Left lung (tissue), 4 donors: ENCODE measurements at regions not wholly inside any gene's neighbourhood (a gene's known extent, or its start where the extent isn't known, plus 50 kb on each side); places are given as distances from the start of the nearest gene placed in this dataset.

Experiments
- ATAC-seq: fragments of 200-7000 bp; cut with Tn5 transposase; one replicate; pipeline ENCODE4 v1.9.1; 2020; ENCODE audit warnings: moderate library complexity
- DNase-seq, 4 donors: peaks; one replicate each; pipeline ENCODE4 v3.0.0-alpha.2; 2013 to 2020
- H3K27ac ChIP-seq, 2 donors: fragments of 200-600 bp; sonication (generic) in 1 of 2; one replicate each; pipeline versions ENCODE4 v1.5.0 to v1.8.0; 2020 to 2021
- H3K27me3 ChIP-seq, 2 donors: fragments of 200-600 bp; sonication (generic) in 1 of 2; one replicate each; pipeline versions ENCODE4 v1.5.0 to v1.8.0; 2020 to 2021
- H3K36me3 ChIP-seq, 2 donors: fragments of 200-600 bp; sonication (generic) in 1 of 2; one replicate each; pipeline versions ENCODE4 v1.5.0 to v1.8.0; 2020 to 2021
- H3K4me1 ChIP-seq, 2 donors: fragments of 200-600 bp; one replicate each; pipeline ENCODE4 v1.8.0; 2021
- H3K4me3 ChIP-seq, 2 donors: fragments of 200-600 bp; sonication (generic) in 1 of 2; one replicate each; pipeline versions ENCODE4 v1.5.0 to v1.8.0; 2020 to 2021; ENCODE audit warnings: mild to moderate bottlenecking in 1 of 2
- H3K9me3 ChIP-seq, 2 donors: fragments of 200-600 bp; sonication (generic) in 1 of 2; one replicate each; pipeline versions ENCODE4 v1.5.0 to v1.8.0; 2020 to 2021
- intact Hi-C, 2 donors: fragments of 100-400 bp; cut with DNase I; formaldehyde crosslinking; loops; one replicate each; pipeline versions ENCODE4 v1.11.2 to v1.14.2; 2022
- TF ChIP-seq, protein P1 (sequence below), 2 donors: fragments of 200-600 bp; sonication (generic) in 1 of 2; IDR thresholded peaks; one replicate each; pipeline versions ENCODE4 v1.5.0 to v1.8.0; 2021; ENCODE audit warnings: antibody characterized with exemption in 2 of 2
- donor health status: DM: no; HTN: yes; CAD: no.
- donor health status: DM: no; HTN: no; CAD: no.

DNA sequence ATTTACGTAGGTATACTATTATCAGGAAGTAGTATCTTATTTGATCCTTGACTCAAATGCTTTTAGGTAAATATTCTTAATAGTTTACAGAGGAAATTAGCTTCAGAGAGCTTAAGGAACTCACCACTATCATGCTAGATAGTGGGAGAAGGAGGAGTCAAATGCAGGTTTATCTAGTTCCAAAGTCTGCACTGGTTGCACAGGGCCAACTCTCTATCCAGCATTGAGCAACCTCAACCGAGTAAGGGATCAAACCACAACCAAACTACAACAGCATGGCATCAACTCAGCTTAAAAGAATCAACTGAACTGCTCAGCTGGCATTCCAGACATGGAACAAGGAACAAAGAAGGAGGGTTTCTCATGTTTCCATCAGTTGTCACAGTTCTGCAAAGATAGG, 306.0 kb downstream of the MAF start:
- no peak for DNase-seq
- intact Hi-C loops, result no loop called here
- no peak overlapping the region for H3K4me3 ChIP-seq
- H3K9me3 ChIP-seq, result no peaks in the 10 kb centered on the region
- H3K36me3 ChIP-seq, result no peaks in the 10 kb centered on the region
- no peaks in the 10 kb centered on the region for H3K4me1 ChIP-seq
- TF ChIP-seq, protein P1, sequence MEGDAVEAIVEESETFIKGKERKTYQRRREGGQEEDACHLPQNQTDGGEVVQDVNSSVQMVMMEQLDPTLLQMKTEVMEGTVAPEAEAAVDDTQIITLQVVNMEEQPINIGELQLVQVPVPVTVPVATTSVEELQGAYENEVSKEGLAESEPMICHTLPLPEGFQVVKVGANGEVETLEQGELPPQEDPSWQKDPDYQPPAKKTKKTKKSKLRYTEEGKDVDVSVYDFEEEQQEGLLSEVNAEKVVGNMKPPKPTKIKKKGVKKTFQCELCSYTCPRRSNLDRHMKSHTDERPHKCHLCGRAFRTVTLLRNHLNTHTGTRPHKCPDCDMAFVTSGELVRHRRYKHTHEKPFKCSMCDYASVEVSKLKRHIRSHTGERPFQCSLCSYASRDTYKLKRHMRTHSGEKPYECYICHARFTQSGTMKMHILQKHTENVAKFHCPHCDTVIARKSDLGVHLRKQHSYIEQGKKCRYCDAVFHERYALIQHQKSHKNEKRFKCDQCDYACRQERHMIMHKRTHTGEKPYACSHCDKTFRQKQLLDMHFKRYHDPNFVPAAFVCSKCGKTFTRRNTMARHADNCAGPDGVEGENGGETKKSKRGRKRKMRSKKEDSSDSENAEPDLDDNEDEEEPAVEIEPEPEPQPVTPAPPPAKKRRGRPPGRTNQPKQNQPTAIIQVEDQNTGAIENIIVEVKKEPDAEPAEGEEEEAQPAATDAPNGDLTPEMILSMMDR (IDR thresholded peaks at IDR 0.05), result no peak
- ATAC-seq, result no peak
- no peaks in the 10 kb centered on the region for H3K27me3 ChIP-seq
- no peak overlapping the region for H3K27ac ChIP-seq

DNA sequence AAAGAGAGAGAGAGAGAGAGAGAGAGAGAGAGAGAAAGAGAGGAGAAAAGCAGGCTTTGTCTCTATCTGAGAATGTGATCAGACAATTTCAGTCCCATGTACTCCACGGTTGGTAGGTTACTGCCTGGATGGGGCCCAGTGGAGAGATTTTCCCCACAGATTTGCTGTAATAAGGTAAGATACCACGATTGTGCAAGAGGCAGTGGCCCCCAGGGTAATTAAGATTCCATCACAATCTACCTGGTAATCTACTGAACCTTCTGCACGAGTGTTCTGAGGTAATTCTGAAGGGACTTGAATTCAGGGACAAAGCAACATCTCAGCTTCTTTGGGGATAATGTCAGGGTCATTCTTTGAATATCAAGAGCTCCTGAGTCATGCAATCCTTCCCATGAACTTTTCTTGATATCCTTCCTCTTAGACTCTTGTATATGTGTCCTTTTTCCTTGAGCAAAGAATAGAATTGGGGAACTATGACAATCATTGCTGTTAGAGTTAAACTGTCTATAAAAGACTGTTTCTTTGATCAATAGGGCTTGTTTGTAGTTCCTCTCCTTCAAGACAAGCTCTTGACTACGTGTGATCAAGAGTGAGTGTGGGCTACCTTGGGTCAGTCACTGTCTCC, 306.6 kb downstream of the MAF start:
- no peak for DNase-seq
- TF ChIP-seq, protein P1 (IDR thresholded peaks at IDR 0.05), result no peak
- no peak for ATAC-seq
- Histone ChIP-seq H3K9me3 (no peaks in the 10 kb centered on the region), H3K27ac (no peak overlapping the region), H3K36me3 (no peaks in the 10 kb centered on the region), H3K4me1 (no peaks in the 10 kb centered on the region), H3K27me3 (no peaks in the 10 kb centered on the region), H3K4me3 (no peak overlapping the region)
- intact Hi-C loops, result no loop called here

DNA sequence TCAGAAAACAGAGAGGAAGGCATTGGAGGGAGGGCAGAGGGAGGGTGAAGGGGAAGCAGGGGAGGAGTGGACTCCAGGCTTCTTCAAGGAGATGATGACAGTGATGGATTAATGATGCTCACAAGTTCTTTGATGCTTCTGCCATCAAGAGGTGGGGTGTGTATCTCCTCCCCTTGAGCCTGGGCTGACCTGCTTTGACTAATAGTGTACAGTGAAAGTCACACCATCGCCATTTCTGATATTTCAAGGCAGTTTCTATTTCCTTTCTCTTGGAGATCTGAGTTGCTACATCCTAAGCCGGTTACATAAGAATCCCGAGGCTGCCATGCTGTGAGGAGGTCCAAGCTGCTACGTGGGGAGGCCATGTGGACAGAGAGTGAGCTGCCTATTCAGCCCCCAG, 312.5 kb downstream of the MAF start:
- TF ChIP-seq, protein P1 (IDR thresholded peaks at IDR 0.05), result no peak
- no peak for ATAC-seq
- H3K9me3 ChIP-seq, result no peaks in the 10 kb centered on the region
- intact Hi-C loops, result no loop called here
- H3K27ac ChIP-seq, result no peak overlapping the region
- DNase-seq, result no peak
- no peak overlapping the region for H3K4me3 ChIP-seq
- H3K27me3 ChIP-seq, result no peaks in the 10 kb centered on the region
- H3K36me3 ChIP-seq, result no peaks in the 10 kb centered on the region
- H3K4me1 ChIP-seq, result peaks cover 0 to 14% of the 10 kb centered on the region in 2 donors

DNA sequence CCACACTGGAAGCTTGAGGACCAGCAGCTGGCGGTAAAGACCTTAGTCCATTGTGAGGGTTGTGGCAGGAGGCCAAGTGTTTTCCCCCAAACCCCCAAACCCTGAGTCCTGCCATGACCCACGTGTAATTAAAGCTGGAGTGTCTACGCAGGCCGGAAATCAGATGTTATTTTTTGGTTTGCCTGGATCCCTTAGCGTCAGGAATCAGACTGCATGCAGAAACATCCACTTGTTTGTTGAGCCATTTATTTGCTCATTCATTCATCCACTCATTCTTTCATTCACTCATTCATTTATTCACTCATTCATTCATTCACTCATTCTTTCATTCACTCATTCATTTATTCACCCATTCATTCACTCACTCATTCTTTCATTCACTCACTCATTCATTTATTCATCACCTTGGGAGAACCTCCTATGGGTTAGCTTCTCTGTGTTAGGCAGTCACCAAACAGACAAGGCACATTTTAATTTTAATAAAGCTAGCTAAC, 313.1 kb downstream of the MAF start:
- Histone ChIP-seq H3K27ac (no peak overlapping the region), H3K9me3 (no peaks in the 10 kb centered on the region), H3K4me3 (no peak overlapping the region), H3K4me1 (peaks cover 0 to 14% of the 10 kb centered on the region in 2 donors), H3K27me3 (no peaks in the 10 kb centered on the region), H3K36me3 (no peaks in the 10 kb centered on the region)
- DNase-seq (no peak), ATAC-seq (no peak)
- TF ChIP-seq, protein P1 (IDR thresholded peaks at IDR 0.05), result no peak
- intact Hi-C loops, result no loop called here

DNA sequence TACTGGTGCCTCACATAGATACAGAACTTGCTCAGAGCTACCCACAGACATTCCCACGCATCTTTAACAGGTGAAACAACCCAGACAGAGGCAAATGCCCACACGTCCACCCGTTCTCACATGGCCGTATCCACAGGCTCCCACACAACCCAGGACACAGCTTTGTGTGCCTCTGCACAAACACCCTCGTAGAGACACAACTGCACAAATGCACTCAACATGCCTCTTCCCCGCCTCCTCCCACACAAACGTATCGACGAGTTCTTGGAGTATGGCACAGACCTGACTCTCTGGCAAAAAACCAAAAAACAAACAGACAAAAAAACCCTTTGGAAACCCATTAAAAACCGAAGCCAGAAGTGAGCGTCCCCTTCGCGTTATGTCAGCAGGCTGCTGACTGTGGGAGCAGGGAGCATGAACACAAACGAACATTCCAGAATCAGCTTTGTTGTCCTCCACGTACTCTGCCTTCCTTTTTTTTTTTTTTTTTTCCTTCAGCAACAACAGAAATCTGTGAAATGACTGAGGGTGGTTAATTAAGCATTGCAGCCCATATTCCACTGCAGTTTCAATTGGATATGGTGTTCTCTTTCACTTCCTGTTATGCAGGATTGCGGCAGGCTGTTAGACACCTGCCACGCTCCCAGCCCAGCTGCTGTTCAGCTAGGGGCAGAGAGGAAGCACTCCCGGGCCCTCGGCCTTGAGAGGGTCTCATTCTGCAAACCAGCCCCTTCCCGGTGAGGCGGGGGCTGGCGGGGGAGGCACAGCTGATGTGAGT, 313.7 kb downstream of the MAF start:
- Histone ChIP-seq H3K27ac (no peak overlapping the region), H3K36me3 (no peaks in the 10 kb centered on the region), H3K27me3 (no peaks in the 10 kb centered on the region), H3K9me3 (no peaks in the 10 kb centered on the region), H3K4me1 (peaks cover 0 to 14% of the 10 kb centered on the region in 2 donors), H3K4me3 (no peak overlapping the region)
- ATAC-seq, result peak; percentile 91
- TF ChIP-seq, protein P1 (IDR thresholded peaks at IDR 0.05), result no peak
- DNase-seq, result peak in 3 of 4 donors; percentile 35 to 57 (median 51)
- intact Hi-C loops, result no loop called here
